A549 (cell line): ENCODE measurements at regions not wholly inside any gene's neighbourhood (a gene's known extent, or its start where the extent isn't known, plus 50 kb on each side); places are given as distances from the start of the nearest gene placed in this dataset.

ENCODE experiments used
- ATAC-seq, 2 experiments: fragments of 200-7000 bp in 1 of 2; fragments of >200 bp in 1 of 2; cut with Nextera tagmentation in 1 of 2; cut with Tn5 transposase in 1 of 2; 3 replicates each; pipeline versions ENCODE4 v1.8.0 to v1.9.1; 2018 to 2020; ENCODE audit warnings: mild to moderate bottlenecking in 1 of 2, moderate library complexity in 1 of 2
- CTCF ChIA-PET: fragments of 300-600 bp; sonication (Branson Sonifier 250); formaldehyde crosslinking; extraction: SDS; loops from one replicate; lab custom pipeline; 2021; ENCODE audit warnings: antibody characterized with exemption, inconsistent platforms; lab: Yijun Ruan, JAX
- POLR2A ChIA-PET: fragments of 350-600 bp; formaldehyde crosslinking; extraction: SDS; loops from one replicate; lab custom pipeline; 2021; ENCODE audit warnings: antibody characterized with exemption, inconsistent platforms; lab: Yijun Ruan, JAX
- DNase-seq, 2 experiments: peaks; one replicate each; pipeline versions ENCODE4 v3.0.0 to v3.0.0-alpha.2; 2011 to 2016; ENCODE audit warnings: low read depth in 1 of 2, low spot score in 1 of 2
- FAIRE-seq: peaks from 2 replicates; lab custom pipeline; 2011; peaks lifted over from hg19 to GRCh38; lab: Jason Lieb, UNC
- H3K27ac ChIP-seq, 2 experiments: fragments of >200 bp; sonication (Bioruptor Twin); formaldehyde crosslinking; 3 replicates each; pipeline ENCODE4 v1.5.1; 2016 to 2017
- H3K4me1 ChIP-seq: fragments of >200 bp; sonication (Bioruptor Twin); formaldehyde crosslinking; 3 replicates; pipeline ENCODE4 v1.6.1; 2016
- H3K4me2 ChIP-seq: fragments of >200 bp; sonication (Bioruptor Twin); formaldehyde crosslinking; 3 replicates; pipeline ENCODE4 v1.6.1; 2016
- H3K4me3 ChIP-seq: fragments of >200 bp; sonication (Bioruptor Twin); formaldehyde crosslinking; 3 replicates; pipeline ENCODE4 v1.5.1; 2016
- H3K9me3 ChIP-seq: fragments of >200 bp; sonication (Bioruptor Twin); formaldehyde crosslinking; 3 replicates; pipeline ENCODE4 v1.6.1; 2016
- BCL3 ChIP-seq: fragments of >200 bp; sonication (Bioruptor Twin); formaldehyde crosslinking; IDR thresholded peaks from 3 replicates; pipeline ENCODE4 v1.6.1; 2016
- CBX2 ChIP-seq: fragments of 200-600 bp; sonication (generic); IDR thresholded peaks from 2 replicates; pipeline ENCODE4 v1.6.1; 2016; ENCODE audit warnings: low read depth, mild to moderate bottlenecking, borderline replicate concordance
- CBX8 ChIP-seq: fragments of 200-600 bp; sonication (generic); IDR thresholded peaks from 2 replicates; pipeline ENCODE4 v1.6.1; 2016
- CEBPB ChIP-seq, 2 experiments: fragments of >200 bp in 1 of 2; sonication (Bioruptor Twin) in 1 of 2; formaldehyde crosslinking in 1 of 2; IDR thresholded peaks; 2 replicates each; pipeline ENCODE4 v1.6.1; 2012 to 2016
- CHD4 ChIP-seq: fragments of 200-600 bp; sonication (generic); IDR thresholded peaks from 2 replicates; pipeline ENCODE4 v1.6.1; 2016; ENCODE audit warnings: antibody characterized with exemption, mild to moderate bottlenecking, borderline replicate concordance
- E2F6 ChIP-seq: IDR thresholded peaks from 2 replicates; pipeline ENCODE4 v1.6.1; 2012; ENCODE audit warnings: low read depth, borderline replicate concordance
- EHMT2 ChIP-seq: fragments of 200-600 bp; sonication (generic); IDR thresholded peaks from 2 replicates; pipeline ENCODE4 v1.6.1; 2016; ENCODE audit warnings: antibody characterized with exemption, low read depth, mild to moderate bottlenecking, moderate library complexity
- EP300 ChIP-seq, 2 experiments: fragments of >200 bp; sonication (Bioruptor Twin); formaldehyde crosslinking; IDR thresholded peaks; 2 replicates in 1 of 2; 3 replicates in 1 of 2; pipeline ENCODE4 v1.6.1; 2016 to 2017
- ESRRA ChIP-seq: fragments of 150-350 bp; IDR thresholded peaks from 2 replicates; pipeline ENCODE4 v1.6.1; 2014; ENCODE audit warnings: mild to moderate bottlenecking, low read length, borderline replicate concordance
- FOSB ChIP-seq: fragments of 250-450 bp; sonication (Bioruptor Pico); IDR thresholded peaks from 2 replicates; pipeline ENCODE4 v1.5.0; 2020; ENCODE audit warnings: mild to moderate bottlenecking, moderate library complexity
- GATA3 ChIP-seq: IDR thresholded peaks from 2 replicates; pipeline ENCODE4 v1.6.1; 2012; ENCODE audit warnings: borderline replicate concordance
- HDAC2 ChIP-seq: fragments of 200-600 bp; sonication (generic); IDR thresholded peaks from 2 replicates; pipeline ENCODE4 v1.6.1; 2016
- HES2 ChIP-seq: fragments of >200 bp; sonication (Bioruptor Twin); formaldehyde crosslinking; IDR thresholded peaks from 2 replicates; pipeline ENCODE4 v1.6.1; 2016
- HEYL ChIP-seq: fragments of 250-450 bp; sonication (Bioruptor Pico); IDR thresholded peaks from 2 replicates; pipeline ENCODE4 v1.8.0; 2021; ENCODE audit warnings: mild to moderate bottlenecking, moderate library complexity
- HOXA7 ChIP-seq: fragments of 250-450 bp; sonication (Bioruptor Pico); IDR thresholded peaks from 2 replicates; pipeline ENCODE4 v1.5.0; 2020; ENCODE audit warnings: mild to moderate bottlenecking, moderate library complexity
- HOXB5 ChIP-seq: fragments of 250-450 bp; sonication (Bioruptor Pico); IDR thresholded peaks from 2 replicates; pipeline ENCODE4 v1.5.0; 2020; ENCODE audit warnings: mild to moderate bottlenecking, moderate library complexity
- JUNB ChIP-seq: fragments of >200 bp; sonication (Bioruptor Twin); formaldehyde crosslinking; IDR thresholded peaks from 2 replicates; pipeline ENCODE4 v1.6.1; 2016
- KDM1A ChIP-seq: fragments of 200-600 bp; sonication (generic); IDR thresholded peaks from 2 replicates; pipeline ENCODE4 v1.6.1; 2016; ENCODE audit warnings: low read depth, mild to moderate bottlenecking
- KDM5A ChIP-seq: fragments of 200-600 bp; sonication (generic); IDR thresholded peaks from 2 replicates; pipeline ENCODE4 v1.6.1; 2016; ENCODE audit warnings: antibody characterized with exemption, mild to moderate bottlenecking
- MAFK ChIP-seq: fragments of 450-650 bp; IDR thresholded peaks from 2 replicates; pipeline ENCODE4 v1.6.1; 2014; ENCODE audit not compliant: partially characterized antibody
- MYC ChIP-seq: IDR thresholded peaks from 2 replicates; pipeline ENCODE4 v1.6.1; 2012; ENCODE audit warnings: mild to moderate bottlenecking, inconsistent platforms, low read length, improper control_type of control experiment, borderline replicate concordance
- PHF8 ChIP-seq: fragments of 200-600 bp; sonication (generic); IDR thresholded peaks from 2 replicates; pipeline ENCODE4 v1.6.1; 2016; ENCODE audit warnings: low read depth, mild to moderate bottlenecking, antibody characterized with exemption, moderate library complexity, borderline replicate concordance
- POLR2A ChIP-seq: IDR thresholded peaks from 2 replicates; pipeline ENCODE4 v1.6.1; 2012; ENCODE audit warnings: mild to moderate bottlenecking, low read length
- RAD21 ChIP-seq, 2 experiments: fragments of >200 bp in 1 of 2; sonication (Bioruptor Twin) in 1 of 2; formaldehyde crosslinking in 1 of 2; IDR thresholded peaks in 1 of 2; conservative IDR thresholded peaks in 1 of 2; 2 replicates in 1 of 2; 3 replicates in 1 of 2; pipeline ENCODE4 v1.6.1; 2012 to 2018; ENCODE audit warnings: inconsistent platforms in 1 of 2
- RARB ChIP-seq: fragments of 250-450 bp; sonication (Bioruptor Pico); IDR thresholded peaks from 2 replicates; pipeline ENCODE4 v1.8.0; 2021; ENCODE audit warnings: mild to moderate bottlenecking, moderate library complexity
- RNF2 ChIP-seq: fragments of 200-600 bp; sonication (generic); IDR thresholded peaks from 2 replicates; pipeline ENCODE4 v1.6.1; 2016; ENCODE audit warnings: low read depth, mild to moderate bottlenecking, antibody characterized with exemption, moderate library complexity, borderline replicate concordance
- TP53 ChIP-seq: fragments of 250-450 bp; sonication (Bioruptor Pico); IDR thresholded peaks from 2 replicates; pipeline ENCODE4 v1.5.0; 2021; ENCODE audit warnings: mild to moderate bottlenecking, moderate library complexity
- USF2 ChIP-seq: fragments of 450-650 bp; IDR thresholded peaks from 2 replicates; pipeline ENCODE4 v1.6.1; 2014; ENCODE audit warnings: antibody characterized with exemption
- ZC3H11A ChIP-seq: fragments of 450-650 bp; IDR thresholded peaks from 2 replicates; pipeline ENCODE4 v1.6.1; 2014; ENCODE audit warnings: antibody characterized with exemption, mild to moderate bottlenecking
- ZFP36 ChIP-seq: fragments of 450-650 bp; IDR thresholded peaks from 2 replicates; pipeline ENCODE4 v1.6.1; 2014; ENCODE audit warnings: borderline replicate concordance; ENCODE audit not compliant: partially characterized antibody
- WGBS: methylation state at CpG from one replicate; pipeline ENCODE4 v1.1.6; 2017; ENCODE audit errors: missing lambda C conversion rate; 5-methylcytosine and 5-hydroxymethylcytosine counted together

GRCh38 chr9:80197661-80198060 lies 625.9 kb downstream of the TLE4 start:
- CTCF ChIA-PET: no interaction called here
- POLR2A ChIA-PET: no interaction called here
- ATAC-seq (no peak), FAIRE-seq (no peak), DNase-seq (no peak)
- 5% methylated on average over 1 of the region's 1 CpG for WGBS
- H3K4me2 ChIP-seq: no peak overlapping the region
- TF ChIP-seq HOXB5 (CRISPR knock-in tag) (no peak), HEYL (CRISPR knock-in tag) (no peak), RNF2 (no peak), BCL3 (no peak), CHD4 (no peak), RARB (CRISPR knock-in tag) (no peak), RAD21 (conservative IDR thresholded peaks at IDR 0.05 in 1 of 2, IDR thresholded peaks at IDR 0.05 in 1 of 2) (no peak), CBX8 (no peak), GATA3 (no peak), POLR2A (no peak), KDM5A (no peak), ZC3H11A (no peak), ESRRA (no peak), E2F6 (no peak), MAFK (no peak)
- H3K27ac ChIP-seq: no peak overlapping the region
- no peaks in the 10 kb centered on the region for H3K4me1 ChIP-seq
- H3K4me3 ChIP-seq: no peak overlapping the region
- H3K9me3 ChIP-seq: no peaks in the 10 kb centered on the region

- ATAC-seq: no peak
- CTCF ChIA-PET: no interaction called here
- TF ChIP-seq MYC (no peak), ESRRA (no peak), HDAC2 (no peak), RAD21 (conservative IDR thresholded peaks at IDR 0.05 in 1 of 2, IDR thresholded peaks at IDR 0.05 in 1 of 2) (no peak), CBX8 (no peak), ZFP36 (no peak), TP53 (no peak), EHMT2 (no peak), EP300 (IDR thresholded peaks at IDR 0.05) (no peak), CEBPB (IDR thresholded peaks at IDR 0.05) (no peak), PHF8 (no peak), MAFK (no peak), FOSB (CRISPR knock-in tag) (no peak), HOXA7 (no peak), CBX2 (no peak), HES2 (no peak), KDM1A (no peak), USF2 (no peak), JUNB (no peak)
- TF ChIP-seq, all 56 proteins: peak for 0
- H3K27ac ChIP-seq: no peak overlapping the region
- no peak overlapping the region for H3K4me2 ChIP-seq
- H3K4me3 ChIP-seq: no peak overlapping the region
- H3K4me1 ChIP-seq: no peaks in the 10 kb centered on the region
- FAIRE-seq: no peak
- POLR2A ChIA-PET: no interaction called here
- no peak for DNase-seq
- H3K9me3 ChIP-seq: no peaks in the 10 kb centered on the region
Observed at GRCh38 chr9:80191108-80191507, 619.3 kb downstream of the TLE4 start.
